ENCODE measurements at regions not wholly inside any gene's neighbourhood (a gene's known extent, or its start where the extent isn't known, plus 50 kb on each side); places are given as distances from the start of the nearest gene placed in this dataset.

DNA sequence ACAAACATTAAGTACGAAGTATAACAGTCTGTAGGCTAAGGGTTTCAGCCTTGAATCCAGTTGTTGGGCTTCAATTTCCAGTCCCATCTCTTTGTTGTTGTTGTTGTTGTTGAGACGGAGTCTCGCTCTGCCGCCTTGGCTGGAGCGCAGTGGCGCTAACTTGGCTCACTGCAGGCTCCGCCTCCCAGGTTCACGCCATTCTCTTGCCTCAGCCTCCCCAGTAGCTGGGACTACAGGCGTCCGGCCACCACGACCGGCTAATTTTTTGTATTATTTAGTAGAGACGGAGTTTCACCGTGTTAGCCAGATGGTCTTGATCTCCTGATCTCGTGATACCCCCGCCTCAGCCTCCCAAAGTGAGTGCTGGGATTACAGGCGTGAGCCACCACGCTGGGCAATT lies 464.9 kb downstream of the ANKRD7 start:
- DNase-seq (ENCODE audit: low read depth in 2 of 2) = no peak

GRCh38 chr7:118696879-118697278 lies 472.4 kb downstream of the ANKRD7 start:
- no peak for DNase-seq (ENCODE audit: low read depth in 2 of 2)

GRCh38 chr7:118699222-118699621 lies 474.7 kb downstream of the ANKRD7 start:
- DNase-seq (ENCODE audit: low read depth in 2 of 2) = no peak

- no peak for DNase-seq (ENCODE audit: low read depth in 2 of 2)
Measured at GRCh38 chr7:118708741-118709140, 484.2 kb downstream of the ANKRD7 start.

- DNase-seq (ENCODE audit: low read depth in 2 of 2) = no peak
Measured at GRCh38 chr7:118711688-118712087, 487.2 kb downstream of the ANKRD7 start.

GRCh38 chr7:118713039-118713438 lies 488.5 kb downstream of the ANKRD7 start:
- DNase-seq (ENCODE audit: low read depth in 2 of 2) = no peak

GRCh38 chr7:118720632-118721031 lies 496.1 kb downstream of the ANKRD7 start:
- no peak for DNase-seq (ENCODE audit: low read depth in 2 of 2)

GRCh38 chr7:118731854-118732253 lies 507.4 kb downstream of the ANKRD7 start:
- DNase-seq (ENCODE audit: low read depth in 2 of 2) = no peak

GRCh38 chr7:118734541-118734940 lies 510.0 kb downstream of the ANKRD7 start:
- DNase-seq (ENCODE audit: low read depth in 2 of 2) = no peak

- DNase-seq (ENCODE audit: low read depth in 2 of 2) = no peak
Measured at GRCh38 chr7:118735441-118735840, 510.9 kb downstream of the ANKRD7 start.

- DNase-seq (ENCODE audit: low read depth in 2 of 2) = no peak
Measured at GRCh38 chr7:118737935-118738334, 513.4 kb downstream of the ANKRD7 start.

GRCh38 chr7:118745927-118746326 lies 521.4 kb downstream of the ANKRD7 start:
- no peak for DNase-seq (ENCODE audit: low read depth in 2 of 2)

DNA sequence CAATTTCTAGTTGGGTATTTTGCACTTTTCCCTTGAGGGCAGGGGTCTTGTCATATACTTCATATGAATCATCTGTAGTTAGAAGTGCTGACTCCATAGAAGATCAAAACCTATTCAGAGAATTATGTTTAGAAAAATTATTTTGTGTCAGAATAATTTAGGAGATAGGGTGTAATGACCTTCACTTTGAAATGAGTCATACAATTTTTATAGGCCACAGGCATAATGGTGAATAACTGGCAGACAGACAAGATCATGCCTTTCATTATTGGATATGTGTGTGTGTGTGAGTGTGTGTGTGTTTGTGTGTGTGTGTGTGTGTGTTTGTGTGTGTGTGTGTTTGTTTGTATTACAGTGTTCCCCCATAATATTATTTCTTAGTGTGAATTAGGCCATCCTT lies 523.0 kb downstream of the ANKRD7 start:
- DNase-seq (ENCODE audit: low read depth in 2 of 2) = no peak

- DNase-seq (ENCODE audit: low read depth in 2 of 2) = no peak
Measured at GRCh38 chr7:118753479-118753878, 529.0 kb downstream of the ANKRD7 start.

- no peak for DNase-seq (ENCODE audit: low read depth in 2 of 2)
Measured at GRCh38 chr7:118754608-118755007, 530.1 kb downstream of the ANKRD7 start.

- no peak for DNase-seq (ENCODE audit: low read depth in 2 of 2)
Measured at GRCh38 chr7:118755067-118755625, 530.6 kb downstream of the ANKRD7 start.

DNA sequence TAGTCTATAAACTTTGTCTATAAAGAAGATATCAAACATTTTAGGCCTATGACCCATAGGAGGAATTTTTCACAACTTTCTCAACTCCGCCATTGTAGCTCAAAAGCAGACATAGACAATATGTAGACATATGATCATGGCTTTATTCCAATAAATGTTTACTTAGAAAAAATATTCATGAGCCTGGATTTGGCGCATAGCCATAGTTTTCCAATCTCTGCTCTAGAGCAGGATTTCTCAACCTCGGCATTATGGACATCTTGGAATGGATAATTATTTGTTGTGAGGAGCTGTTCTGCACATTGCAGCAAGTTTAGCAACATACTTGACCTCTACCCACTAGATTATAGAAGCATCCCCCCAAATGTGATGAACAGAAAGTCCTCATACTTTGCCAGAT lies 532.6 kb downstream of the ANKRD7 start:
- DNase-seq (ENCODE audit: low read depth in 2 of 2) = no peak

GRCh38 chr7:118758582-118758981 lies 534.1 kb downstream of the ANKRD7 start:
- no peak for DNase-seq (ENCODE audit: low read depth in 2 of 2)

DNA sequence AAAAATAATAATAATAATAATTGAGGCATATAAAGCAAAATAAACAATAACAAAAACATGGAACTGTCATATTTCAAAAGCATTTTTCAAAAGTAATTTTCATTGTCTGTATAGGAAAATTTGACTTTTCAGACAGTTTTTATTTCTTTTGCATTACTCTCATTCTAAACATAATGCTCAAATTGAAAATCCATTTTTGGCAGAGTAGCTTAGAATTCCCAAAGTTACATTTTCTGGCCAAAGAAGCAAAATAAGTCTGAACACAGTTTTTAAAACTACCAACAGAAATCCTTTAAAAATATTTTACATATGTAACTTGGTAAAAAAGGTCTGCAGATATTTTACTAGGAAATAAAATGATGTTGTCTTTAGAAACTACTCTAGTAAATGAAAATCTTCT lies 535.4 kb downstream of the ANKRD7 start:
- DNase-seq (ENCODE audit: low read depth in 2 of 2) = no peak

DNA sequence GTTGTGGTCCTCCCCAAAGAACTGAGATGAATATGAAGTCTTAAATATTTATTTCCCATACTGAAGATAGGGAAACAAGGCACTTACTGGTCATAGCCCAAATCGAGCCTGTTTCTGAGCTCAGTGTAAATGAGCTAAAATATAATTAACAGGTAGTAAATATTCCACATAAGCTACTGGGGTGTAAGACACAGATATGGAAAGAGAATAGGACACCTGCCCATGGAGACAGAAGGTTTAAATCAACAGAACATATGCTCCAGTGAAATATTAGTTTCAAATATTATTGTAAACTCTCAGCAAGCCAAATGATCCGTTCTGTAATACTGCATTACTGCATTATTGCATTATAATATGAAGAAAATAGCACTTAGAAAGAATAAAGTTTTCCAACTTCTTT lies 537.9 kb downstream of the ANKRD7 start:
- no peak for DNase-seq (ENCODE audit: low read depth in 2 of 2)

DNA sequence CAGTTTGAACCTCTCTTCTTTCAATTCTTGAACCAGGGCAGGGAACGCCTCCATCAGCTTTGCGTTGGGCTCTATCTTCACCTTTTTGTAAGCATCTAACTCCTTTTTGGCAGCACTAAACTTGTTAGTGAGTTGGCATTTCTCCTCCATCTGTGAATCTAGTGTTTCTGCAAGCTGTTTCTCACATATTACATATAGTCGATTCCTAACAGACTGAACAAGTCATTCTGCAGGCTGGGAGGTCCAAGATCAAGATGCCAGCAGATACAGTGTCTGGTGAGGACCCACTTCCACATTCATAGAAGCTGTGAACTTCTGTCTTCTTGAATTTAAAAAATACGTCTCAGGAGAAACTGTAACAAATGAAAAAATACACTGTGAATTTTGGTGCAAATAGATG lies 539.7 kb downstream of the ANKRD7 start:
- no peak for DNase-seq (ENCODE audit: low read depth in 2 of 2)

- no peak for DNase-seq (ENCODE audit: low read depth in 2 of 2)
Measured at GRCh38 chr7:118771672-118772071, 547.2 kb downstream of the ANKRD7 start.

DNA sequence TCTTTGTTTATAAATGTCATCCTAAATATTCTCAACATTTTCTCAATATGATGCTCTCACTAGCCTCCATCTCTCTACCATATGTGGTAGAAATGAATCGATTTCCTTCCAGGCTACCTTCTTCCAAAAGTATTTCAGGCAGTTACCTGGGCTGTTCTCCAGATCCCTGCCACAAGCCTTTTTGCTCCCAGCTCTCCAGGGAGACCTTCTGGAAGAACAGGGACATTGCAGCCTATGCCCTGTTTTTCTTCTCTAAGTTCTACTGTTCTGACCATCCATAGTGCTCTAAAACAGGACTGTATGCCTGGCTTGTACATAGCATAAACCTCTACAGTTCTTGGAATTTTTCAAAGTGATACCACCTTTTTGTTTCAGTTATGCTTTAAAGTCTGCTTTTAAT lies 552.8 kb downstream of the ANKRD7 start:
- no peak for DNase-seq (ENCODE audit: low read depth in 2 of 2)

- DNase-seq (ENCODE audit: low read depth in 2 of 2) = no peak
Measured at GRCh38 chr7:118792682-118793081, 568.2 kb downstream of the ANKRD7 start.

Data from lung microvascular endothelial cell (primary cell).